Transverse colon (tissue), 3 donors: ENCODE measurements at regions not wholly inside any gene's neighbourhood (a gene's known extent, or its start where the extent isn't known, plus 50 kb on each side); places are given as distances from the start of the nearest gene placed in this dataset.

Source experiments
- POLR2A ChIP-seq: fragments of 450-650 bp; IDR thresholded peaks from one replicate; pipeline ENCODE4 v1.6.1; 2016; ENCODE audit warnings: antibody characterized with exemption, mild to moderate bottlenecking, moderate library complexity
- TF ChIP-seq, protein P1 (sequence below), 5 experiments: fragments of 200-600 bp in 3 of 5; fragments of 450-650 bp in 2 of 5; sonication (generic) in 3 of 5; IDR thresholded peaks; 1 replicate in 2 of 5; 2 replicates in 3 of 5; pipeline ENCODE4 v1.5.1; 2016 to 2017; ENCODE audit warnings: antibody characterized with exemption in 5 of 5, inconsistent platforms in 3 of 5, mild to moderate bottlenecking in 2 of 5, moderate library complexity in 1 of 5

DNA sequence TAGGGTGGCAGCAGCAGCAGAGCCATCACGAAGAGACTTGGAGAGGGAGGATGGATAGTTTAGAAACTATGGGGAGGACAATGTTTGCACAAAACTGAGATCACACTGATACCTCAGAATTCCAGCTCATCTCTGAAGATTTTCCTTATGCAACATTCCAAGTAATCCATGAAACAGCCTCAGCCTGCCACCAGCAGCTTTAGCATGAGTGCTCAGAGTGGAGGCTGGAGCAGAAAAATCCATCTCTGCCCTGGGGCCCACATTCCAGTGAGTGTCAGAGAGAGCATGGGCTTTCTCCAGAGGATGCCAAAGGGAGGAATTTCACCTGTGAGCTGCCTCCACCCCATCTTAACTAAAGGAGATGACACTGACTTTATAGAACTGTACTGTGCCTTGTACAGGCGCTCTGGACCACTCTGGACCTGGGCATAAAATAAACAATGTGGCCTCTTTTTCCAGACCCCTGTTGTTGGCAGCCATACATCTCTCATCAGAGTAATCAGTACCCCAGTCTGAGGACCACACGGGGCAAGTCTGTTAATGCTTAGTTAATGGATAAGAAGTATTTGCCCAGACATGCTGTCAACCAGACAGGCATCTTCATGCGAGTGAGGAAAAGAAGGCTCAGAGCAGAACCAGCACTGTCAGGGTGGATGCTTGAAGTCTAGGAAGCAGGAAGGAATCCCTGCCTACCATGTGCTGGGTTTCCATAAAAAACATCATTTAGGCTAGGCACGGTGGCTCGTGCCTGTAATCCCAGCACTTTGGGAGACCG is 440.9 kb downstream of the ENC1 start:
- TF ChIP-seq, protein P1, sequence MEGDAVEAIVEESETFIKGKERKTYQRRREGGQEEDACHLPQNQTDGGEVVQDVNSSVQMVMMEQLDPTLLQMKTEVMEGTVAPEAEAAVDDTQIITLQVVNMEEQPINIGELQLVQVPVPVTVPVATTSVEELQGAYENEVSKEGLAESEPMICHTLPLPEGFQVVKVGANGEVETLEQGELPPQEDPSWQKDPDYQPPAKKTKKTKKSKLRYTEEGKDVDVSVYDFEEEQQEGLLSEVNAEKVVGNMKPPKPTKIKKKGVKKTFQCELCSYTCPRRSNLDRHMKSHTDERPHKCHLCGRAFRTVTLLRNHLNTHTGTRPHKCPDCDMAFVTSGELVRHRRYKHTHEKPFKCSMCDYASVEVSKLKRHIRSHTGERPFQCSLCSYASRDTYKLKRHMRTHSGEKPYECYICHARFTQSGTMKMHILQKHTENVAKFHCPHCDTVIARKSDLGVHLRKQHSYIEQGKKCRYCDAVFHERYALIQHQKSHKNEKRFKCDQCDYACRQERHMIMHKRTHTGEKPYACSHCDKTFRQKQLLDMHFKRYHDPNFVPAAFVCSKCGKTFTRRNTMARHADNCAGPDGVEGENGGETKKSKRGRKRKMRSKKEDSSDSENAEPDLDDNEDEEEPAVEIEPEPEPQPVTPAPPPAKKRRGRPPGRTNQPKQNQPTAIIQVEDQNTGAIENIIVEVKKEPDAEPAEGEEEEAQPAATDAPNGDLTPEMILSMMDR (IDR thresholded peaks at IDR 0.05), result no peak
- no peak for TF ChIP-seq POLR2A
